WTC11 (cell line): ENCODE measurements at regions not wholly inside any gene's neighbourhood (a gene's known extent, or its start where the extent isn't known, plus 50 kb on each side); places are given as distances from the start of the nearest gene placed in this dataset.

Experiments used
- CREB1 ChIP-seq: sonication (generic); formaldehyde crosslinking; IDR thresholded peaks from 2 replicates; pipeline ENCODE4 v1.8.0; 2023; ENCODE audit warnings: mild to moderate bottlenecking, missing genetic modification reagents
- CTCF ChIP-seq: fragments of 200-600 bp; IDR thresholded peaks from 2 replicates; pipeline ENCODE4 v1.8.0; 2022; ENCODE audit warnings: antibody characterized with exemption
- ETV6 ChIP-seq: sonication (generic); formaldehyde crosslinking; IDR thresholded peaks from 2 replicates; pipeline ENCODE4 v1.8.1; 2022; ENCODE audit warnings: mild to moderate bottlenecking, missing genetic modification reagents
- FOXP1 ChIP-seq: sonication (generic); formaldehyde crosslinking; IDR thresholded peaks from 2 replicates; pipeline ENCODE4 v1.8.0; 2022; ENCODE audit warnings: missing genetic modification reagents, mild to moderate bottlenecking, moderate library complexity, borderline replicate concordance
- GRHL2 ChIP-seq: fragments of 250-450 bp; sonication (Bioruptor Pico); IDR thresholded peaks from 2 replicates; pipeline ENCODE4 v1.8.0; 2022; ENCODE audit warnings: mild to moderate bottlenecking, moderate library complexity; ENCODE audit not compliant: insufficient replicate concordance, severe bottlenecking
- JUN ChIP-seq: sonication (generic); formaldehyde crosslinking; IDR thresholded peaks from 2 replicates; pipeline ENCODE4 v1.8.0; 2023; ENCODE audit warnings: mild to moderate bottlenecking, missing genetic modification reagents
- MAX ChIP-seq: sonication (generic); formaldehyde crosslinking; IDR thresholded peaks from 2 replicates; pipeline ENCODE4 v1.8.0; 2022; ENCODE audit warnings: mild to moderate bottlenecking, missing genetic modification reagents
- OVOL2 ChIP-seq: fragments of 250-450 bp; sonication (Bioruptor Pico); IDR thresholded peaks from 2 replicates; pipeline ENCODE4 v1.9.0; 2021; ENCODE audit warnings: mild to moderate bottlenecking, borderline replicate concordance
- SP1 ChIP-seq: sonication (generic); formaldehyde crosslinking; conservative IDR thresholded peaks from 2 replicates; pipeline ENCODE4 v1.8.1; 2022; ENCODE audit warnings: missing genetic modification reagents
- TEAD4 ChIP-seq: sonication (generic); formaldehyde crosslinking; IDR thresholded peaks from 2 replicates; pipeline ENCODE4 v1.8.0; 2022; ENCODE audit warnings: mild to moderate bottlenecking, missing genetic modification reagents
- USF2 ChIP-seq: sonication (generic); formaldehyde crosslinking; IDR thresholded peaks from 2 replicates; pipeline ENCODE4 v1.8.1; 2023; ENCODE audit warnings: mild to moderate bottlenecking, missing genetic modification reagents, moderate library complexity
- ZBTB43 ChIP-seq: sonication (generic); formaldehyde crosslinking; IDR thresholded peaks from 2 replicates; pipeline ENCODE4 v1.8.1; 2023; ENCODE audit warnings: mild to moderate bottlenecking, missing genetic modification reagents
- ZNF232 ChIP-seq: sonication (generic); formaldehyde crosslinking; IDR thresholded peaks from 2 replicates; pipeline ENCODE4 v1.8.0; 2022; ENCODE audit warnings: mild to moderate bottlenecking, missing genetic modification reagents

- TF ChIP-seq CTCF (no peak), TEAD4 (CRISPR knock-in tag) (no peak), ETV6 (no peak), GRHL2 (CRISPR knock-in tag) (no peak), JUN (CRISPR knock-in tag) (no peak), ZBTB43 (no peak), OVOL2 (no peak), CREB1 (CRISPR knock-in tag) (no peak), FOXP1 (CRISPR knock-in tag) (no peak), ZNF232 (no peak), USF2 (CRISPR knock-in tag) (no peak), SP1 (CRISPR knock-in tag) (no peak), MAX (CRISPR knock-in tag) (no peak)
Measured at GRCh38 chr11:76279646-76280045, 73.3 kb upstream of the WNT11 start.
